CD14-positive monocyte (primary cell): ENCODE measurements at regions not wholly inside any gene's neighbourhood (a gene's known extent, or its start where the extent isn't known, plus 50 kb on each side); places are given as distances from the start of the nearest gene placed in this dataset.

ENCODE experiments used
- DNase-seq, 3 donors: peaks; one replicate each; pipeline ENCODE4 v3.0.0-alpha.2; 2011 to 2022
- H2AFZ ChIP-seq: 2 replicates; pipeline ENCODE4 v1.6.0; 2012; ENCODE audit warnings: mild to moderate bottlenecking, low read depth, low read length, inconsistent platforms; ENCODE audit not compliant: insufficient read depth, poor library complexity, severe bottlenecking
- H3K27ac ChIP-seq, 2 donors: 1 replicate in 1 of 2; 2 replicates in 1 of 2; pipeline ENCODE4 v1.5.1; 2012 to 2013; ENCODE audit warnings: low read length in 2 of 2, control low read depth in 1 of 2, inconsistent platforms in 1 of 2, low read depth in 1 of 2, mild to moderate bottlenecking in 1 of 2
- H3K27me3 ChIP-seq, 2 donors: one replicate each; pipeline versions ENCODE4 v1.6.0 to v1.6.1; 2011 to 2013; ENCODE audit warnings: low read length in 2 of 2; ENCODE audit not compliant: control insufficient read depth in 2 of 2, insufficient read depth in 2 of 2
- H3K36me3 ChIP-seq, 2 donors: replicated peaks in 1 of 2; 1 replicate in 1 of 2; 2 replicates in 1 of 2; pipeline versions ENCODE4 v1.5.1 to v1.6.1; 2012 to 2013; ENCODE audit warnings: low read length in 2 of 2, control low read depth in 1 of 2, inconsistent platforms in 1 of 2, mild to moderate bottlenecking in 1 of 2; ENCODE audit not compliant: insufficient read depth in 2 of 2, control insufficient read depth in 1 of 2
- H3K4me1 ChIP-seq, 2 donors: 1 replicate in 1 of 2; 2 replicates in 1 of 2; pipeline versions ENCODE4 v1.5.1 to v1.6.1; 2012 to 2013; ENCODE audit warnings: low read length in 2 of 2, control low read depth in 1 of 2, inconsistent platforms in 1 of 2, mild to moderate bottlenecking in 1 of 2, moderate library complexity in 1 of 2; ENCODE audit not compliant: insufficient read depth in 2 of 2, control insufficient read depth in 1 of 2
- H3K4me2 ChIP-seq: replicated peaks from 2 replicates; pipeline ENCODE3; 2012; ENCODE audit warnings: low read length, moderate library complexity, mild to moderate bottlenecking; ENCODE audit not compliant: poor library complexity, severe bottlenecking; ENCODE audit errors: extremely low read depth
- H3K4me3 ChIP-seq, 3 experiments: fragments of 200-600 bp in 1 of 3; sonication (generic) in 1 of 3; replicated peaks in 1 of 3; 1 replicate in 2 of 3; 2 replicates in 1 of 3; pipeline ENCODE4 v1.5.1; 2011 to 2013; ENCODE audit warnings: low read length in 3 of 3, mild to moderate bottlenecking in 3 of 3, control low read depth in 2 of 3, low read depth in 2 of 3, inconsistent platforms in 1 of 3, moderate library complexity in 1 of 3
- H3K79me2 ChIP-seq: 2 replicates; pipeline ENCODE4 v1.6.0; 2012; ENCODE audit warnings: mild to moderate bottlenecking, control low read depth, inconsistent platforms, low read length, moderate library complexity; ENCODE audit not compliant: insufficient read depth
- H3K9ac ChIP-seq: 2 replicates; pipeline ENCODE4 v1.6.0; 2017; ENCODE audit warnings: low read length, mild to moderate bottlenecking; ENCODE audit not compliant: insufficient read depth, poor library complexity, severe bottlenecking
- H3K9me3 ChIP-seq, 2 donors: replicated peaks in 1 of 2; 1 replicate in 1 of 2; 2 replicates in 1 of 2; pipeline versions ENCODE4 v1.5.1 to v1.6.1; 2012 to 2013; ENCODE audit warnings: low read length in 2 of 2, control low read depth in 1 of 2; ENCODE audit not compliant: control insufficient read depth in 1 of 2, insufficient read depth in 1 of 2
- H4K20me1 ChIP-seq: 2 replicates; pipeline ENCODE4 v1.6.0; 2012; ENCODE audit warnings: mild to moderate bottlenecking, low read length, control low read depth, moderate library complexity; ENCODE audit not compliant: insufficient read depth
- H3K27ac Mint-ChIP-seq, 7 donors: one replicate each; pipeline ENCODE4 v1.8.0; 2020; ENCODE audit warnings: mild to moderate bottlenecking in 7 of 7, mixed read lengths in 7 of 7, moderate library complexity in 6 of 7, inconsistent platforms in 2 of 7
- H3K27me3 Mint-ChIP-seq, 3 donors: one replicate each; pipeline ENCODE4 v1.8.0; 2021 to 2022; ENCODE audit warnings: low read depth in 3 of 3, mild to moderate bottlenecking in 3 of 3, mixed read lengths in 3 of 3, moderate library complexity in 3 of 3, inconsistent platforms in 1 of 3
- H3K36me3 Mint-ChIP-seq, 2 donors: one replicate each; pipeline ENCODE4 v1.8.0; 2020; ENCODE audit warnings: mixed read lengths in 2 of 2, inconsistent platforms in 1 of 2, mild to moderate bottlenecking in 1 of 2
- H3K4me1 Mint-ChIP-seq: one replicate; pipeline ENCODE4 v1.8.0; 2020; ENCODE audit warnings: mild to moderate bottlenecking, mixed read lengths
- H3K4me3 Mint-ChIP-seq, 2 donors: one replicate each; pipeline ENCODE4 v1.8.0; 2020; ENCODE audit warnings: mild to moderate bottlenecking in 2 of 2, mixed read lengths in 2 of 2, moderate library complexity in 1 of 2
- H3K9me3 Mint-ChIP-seq, 7 donors: one replicate each; pipeline ENCODE4 v1.8.0; 2020 to 2022; ENCODE audit warnings: mixed read lengths in 7 of 7, mild to moderate bottlenecking in 6 of 7, moderate library complexity in 6 of 7, inconsistent platforms in 2 of 7
- WGBS: methylation state at CpG from one replicate; pipeline ENCODE4 v1.1.5; 2013; ENCODE audit warnings: missing lambda C conversion rate; ENCODE audit not compliant: insufficient coverage; 5-methylcytosine and 5-hydroxymethylcytosine counted together
- intact Hi-C, 2 donors: fragments of 100-400 bp; cut with micrococcal nuclease; formaldehyde crosslinking; loops; one replicate each; pipeline versions ENCODE4 v1.15.0 to v1.15.1; 2023
- TF ChIP-seq, protein P1 (sequence below): fragments of 200-600 bp; IDR thresholded peaks from one replicate; pipeline ENCODE4 v1.8.0; 2022; ENCODE audit warnings: antibody characterized with exemption, mild to moderate bottlenecking

- H3K27me3 ChIP-seq = no peaks in the 10 kb centered on the region
- TF ChIP-seq, protein P1, sequence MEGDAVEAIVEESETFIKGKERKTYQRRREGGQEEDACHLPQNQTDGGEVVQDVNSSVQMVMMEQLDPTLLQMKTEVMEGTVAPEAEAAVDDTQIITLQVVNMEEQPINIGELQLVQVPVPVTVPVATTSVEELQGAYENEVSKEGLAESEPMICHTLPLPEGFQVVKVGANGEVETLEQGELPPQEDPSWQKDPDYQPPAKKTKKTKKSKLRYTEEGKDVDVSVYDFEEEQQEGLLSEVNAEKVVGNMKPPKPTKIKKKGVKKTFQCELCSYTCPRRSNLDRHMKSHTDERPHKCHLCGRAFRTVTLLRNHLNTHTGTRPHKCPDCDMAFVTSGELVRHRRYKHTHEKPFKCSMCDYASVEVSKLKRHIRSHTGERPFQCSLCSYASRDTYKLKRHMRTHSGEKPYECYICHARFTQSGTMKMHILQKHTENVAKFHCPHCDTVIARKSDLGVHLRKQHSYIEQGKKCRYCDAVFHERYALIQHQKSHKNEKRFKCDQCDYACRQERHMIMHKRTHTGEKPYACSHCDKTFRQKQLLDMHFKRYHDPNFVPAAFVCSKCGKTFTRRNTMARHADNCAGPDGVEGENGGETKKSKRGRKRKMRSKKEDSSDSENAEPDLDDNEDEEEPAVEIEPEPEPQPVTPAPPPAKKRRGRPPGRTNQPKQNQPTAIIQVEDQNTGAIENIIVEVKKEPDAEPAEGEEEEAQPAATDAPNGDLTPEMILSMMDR = no peak
- H3K4me1 ChIP-seq = no peaks in the 10 kb centered on the region
- Mint-ChIP-seq H3K27ac (no peak overlapping the region), H3K4me1 (no peaks in the 10 kb centered on the region), H3K4me3 (no peak overlapping the region), H3K9me3 (peaks cover 1 to 12% (median 5%) of the 10 kb centered on the region in 7 donors), H3K36me3 (no peaks in the 10 kb centered on the region), H3K27me3 (peaks cover 0 to 1% (median 1%) of the 10 kb centered on the region in 3 donors)
- no peaks in the 10 kb centered on the region for H3K79me2 ChIP-seq
- intact Hi-C loops = no loop called here
- H3K4me3 ChIP-seq = no peak overlapping the region
- no peaks in the 10 kb centered on the region for H3K36me3 ChIP-seq
- no peaks in the 10 kb centered on the region for H3K9me3 ChIP-seq
- H3K4me2 ChIP-seq = no peak overlapping the region
- no peak overlapping the region for H2AFZ ChIP-seq
- no peak overlapping the region for H3K9ac ChIP-seq
- no peak overlapping the region for H3K27ac ChIP-seq
- no peaks in the 10 kb centered on the region for H4K20me1 ChIP-seq
- no peak for DNase-seq
Measured at GRCh38 chr9:20186823-20187222, 398.0 kb upstream of the SLC24A2 start.

- no peaks in the 10 kb centered on the region for H3K36me3 Mint-ChIP-seq
- TF ChIP-seq, protein P1 = no peak
Measured at GRCh38 chr9:20186231-20186630, 397.4 kb upstream of the SLC24A2 start.

More at GRCh38 chr9:20186231-20186630, 397.4 kb upstream of the SLC24A2 start:
- Histone ChIP-seq H3K9ac (no peak overlapping the region), H3K4me1 (no peaks in the 10 kb centered on the region), H2AFZ (no peak overlapping the region), H3K27ac (no peak overlapping the region), H3K36me3 (no peaks in the 10 kb centered on the region), H3K27me3 (no peaks in the 10 kb centered on the region), H3K4me3 (no peak overlapping the region), H3K79me2 (no peaks in the 10 kb centered on the region), H4K20me1 (no peaks in the 10 kb centered on the region), H3K4me2 (no peak overlapping the region), H3K9me3 (no peaks in the 10 kb centered on the region)
- Mint-ChIP-seq H3K27me3 (peaks cover 0 to 1% (median 1%) of the 10 kb centered on the region in 3 donors), H3K4me1 (no peaks in the 10 kb centered on the region), H3K27ac (no peak overlapping the region), H3K9me3 (peaks cover 1 to 12% (median 5%) of the 10 kb centered on the region in 7 donors), H3K4me3 (no peak overlapping the region)
- intact Hi-C loops = no loop called here
- no peak for DNase-seq
- 80% methylated on average over 3 of the region's 3 CpGs for WGBS
